ENCODE measurements at regions not wholly inside any gene's neighbourhood (a gene's known extent, or its start where the extent isn't known, plus 50 kb on each side); places are given as distances from the start of the nearest gene placed in this dataset.
"Not testable (repeated sequence)": the region's sequence is repeated elsewhere in the genome, so short reads cannot be mapped to it uniquely, and the experiment has no call there.

- no peak for DNase-seq (ENCODE audit: low read depth)
- no peak overlapping the region for H3K4me3 ChIP-seq (ENCODE audit: low read depth, low read length)
These were observed 1561.7 kb upstream of the SLC39A10 start for GRCh38 chr2:194095359-194095758.

DNA sequence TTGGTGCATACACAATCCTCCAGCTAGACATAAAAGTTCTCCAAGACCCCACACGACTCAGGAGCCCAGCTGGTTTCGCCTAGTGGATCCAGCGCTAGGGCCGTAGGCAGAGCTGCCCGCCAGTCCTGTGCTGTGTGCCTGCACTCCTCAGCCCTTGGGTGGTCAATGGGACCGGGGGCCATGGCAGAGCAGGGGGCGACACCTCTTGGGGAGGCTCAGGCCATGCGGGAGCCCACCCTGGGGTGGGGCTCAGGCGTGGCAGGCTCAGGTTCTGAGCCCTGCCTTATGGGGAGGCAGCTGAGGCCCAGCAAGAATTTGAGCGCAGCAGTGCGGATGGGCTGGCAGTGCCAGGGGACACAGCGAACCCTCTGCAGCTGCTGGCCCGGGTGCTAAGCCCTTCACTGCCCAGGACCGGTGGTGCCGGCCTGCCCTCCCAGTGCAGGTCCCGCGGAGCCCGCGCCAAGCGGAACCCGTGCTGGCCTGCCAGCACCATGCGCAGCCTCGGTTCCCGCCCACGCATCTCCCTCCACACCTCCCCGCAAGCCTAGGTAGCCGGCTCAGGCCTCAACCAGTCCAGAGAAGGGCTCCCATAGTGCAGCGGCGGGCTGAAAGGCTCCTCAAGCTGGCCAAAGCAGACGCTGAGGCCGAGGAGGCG, 1566.6 kb upstream of the SLC39A10 start:
- no peak for DNase-seq (ENCODE audit: low read depth)
- H3K4me3 ChIP-seq (ENCODE audit: low read depth, low read length): no peak overlapping the region

DNA sequence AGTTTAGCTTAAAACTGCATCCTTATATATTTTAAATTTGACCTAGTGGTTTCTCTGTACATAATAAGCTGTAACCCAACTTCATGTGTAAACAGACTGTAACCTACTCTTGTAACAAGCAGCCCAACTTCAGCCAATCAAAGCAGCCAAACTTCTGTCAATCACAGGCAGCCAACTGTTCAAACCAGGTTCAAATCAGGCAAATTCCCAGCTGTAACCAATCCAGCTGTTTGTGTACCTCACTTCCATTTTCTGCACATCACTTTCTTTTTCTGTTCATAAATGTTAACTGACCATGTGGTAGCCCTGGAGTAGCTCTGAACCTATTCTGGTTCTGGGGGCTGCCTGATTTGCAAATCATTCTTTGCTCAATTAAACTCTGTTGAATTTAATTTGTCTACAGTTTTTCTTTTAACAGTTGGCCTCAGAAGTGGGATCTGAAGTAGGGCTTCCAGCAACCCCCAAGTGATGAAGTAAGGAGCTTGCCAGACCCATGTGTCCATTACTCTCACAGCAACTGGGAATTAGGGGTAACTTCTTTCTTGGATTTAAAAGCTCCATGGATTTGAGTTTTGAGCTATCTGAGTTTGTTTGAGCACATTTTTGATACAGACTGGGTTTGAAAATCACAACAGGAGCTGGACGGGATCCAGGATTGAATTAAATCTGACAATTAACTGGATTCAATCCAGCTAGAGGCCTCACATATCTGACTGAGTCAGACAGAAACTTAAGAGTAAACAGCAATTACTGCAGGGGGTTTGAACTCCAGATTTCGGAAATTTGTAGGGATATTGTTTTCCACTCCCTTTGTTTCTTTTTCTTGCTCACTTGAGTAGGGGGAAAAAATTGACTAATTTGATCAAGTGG, 1569.7 kb upstream of the SLC39A10 start:
- peak; percentile 13 for DNase-seq (ENCODE audit: low read depth)
- H3K4me3 ChIP-seq (ENCODE audit: low read depth, low read length): no peak overlapping the region

- H3K4me3 ChIP-seq (ENCODE audit: low read depth, low read length): no peak overlapping the region
- DNase-seq (ENCODE audit: low read depth): no peak
These were observed 1570.9 kb upstream of the SLC39A10 start for GRCh38 chr2:194086129-194086528.

DNA sequence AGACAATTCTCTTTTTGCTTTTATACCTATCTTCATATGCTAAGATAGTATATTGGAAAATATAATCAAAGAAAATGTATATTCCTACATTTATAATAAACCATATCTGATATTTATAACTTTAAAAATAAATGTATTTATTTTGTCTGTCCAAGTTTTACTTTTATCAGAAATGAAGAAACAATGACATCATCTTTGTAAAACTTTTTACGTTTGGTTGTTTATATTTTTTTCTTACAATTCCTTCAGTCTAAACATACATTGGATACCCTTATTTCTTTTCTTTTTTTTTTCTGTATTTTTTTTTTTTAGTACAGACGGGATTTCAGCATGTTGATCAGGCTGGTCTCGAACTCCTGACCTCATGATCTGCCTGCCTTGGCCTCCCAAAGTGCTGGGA, 1577.0 kb upstream of the SLC39A10 start:
- no peak overlapping the region for H3K4me3 ChIP-seq (ENCODE audit: low read depth, low read length)
- no peak for DNase-seq (ENCODE audit: low read depth)

DNA sequence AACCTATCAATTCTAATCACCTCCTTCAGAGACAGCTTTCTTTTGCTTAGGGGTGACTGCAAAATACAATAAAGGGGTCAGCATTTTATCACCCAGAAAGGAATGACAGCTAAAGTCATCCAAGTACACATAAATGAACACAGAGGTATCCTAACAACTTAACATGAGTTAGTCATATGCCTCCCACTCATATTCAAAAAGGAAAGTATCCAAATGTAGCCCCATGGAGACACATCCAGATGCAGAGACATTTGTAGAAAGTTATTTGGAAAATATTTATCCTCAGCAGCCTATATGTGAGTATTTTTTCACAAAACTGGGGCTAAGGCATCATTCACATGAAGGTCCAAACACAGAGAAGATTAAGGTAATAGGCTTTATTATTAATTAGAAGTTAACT, 1579.7 kb upstream of the SLC39A10 start:
- H3K4me3 ChIP-seq (ENCODE audit: low read depth, low read length): no peak overlapping the region
- DNase-seq (ENCODE audit: low read depth): peak; percentile 19

GRCh38 chr2:194062401-194062800, 1594.6 kb upstream of the SLC39A10 start:
- no peak overlapping the region for H3K4me3 ChIP-seq (ENCODE audit: low read depth, low read length)
- DNase-seq (ENCODE audit: low read depth): no peak

DNA sequence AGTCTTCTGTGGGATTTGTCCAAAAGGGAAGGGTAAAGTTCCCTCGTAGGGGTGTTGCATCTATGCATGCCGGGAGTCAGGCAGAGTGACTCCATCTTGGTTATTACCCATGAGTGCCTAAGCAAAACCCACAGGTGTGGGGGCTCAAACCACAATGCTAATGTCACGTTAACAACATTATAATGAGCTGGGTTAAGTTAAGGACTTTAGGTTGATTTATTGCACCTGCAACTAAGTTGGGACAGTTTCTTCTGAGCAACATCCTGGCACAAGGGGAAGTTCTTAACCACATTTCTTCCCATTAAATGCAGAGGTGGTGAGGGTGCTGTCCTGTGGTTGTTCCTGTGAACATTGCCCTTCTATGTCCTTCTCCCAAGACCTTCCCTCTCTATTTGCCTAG, 1596.8 kb upstream of the SLC39A10 start:
- no peak overlapping the region for H3K4me3 ChIP-seq (ENCODE audit: low read depth, low read length)
- DNase-seq (ENCODE audit: low read depth): no peak

DNA sequence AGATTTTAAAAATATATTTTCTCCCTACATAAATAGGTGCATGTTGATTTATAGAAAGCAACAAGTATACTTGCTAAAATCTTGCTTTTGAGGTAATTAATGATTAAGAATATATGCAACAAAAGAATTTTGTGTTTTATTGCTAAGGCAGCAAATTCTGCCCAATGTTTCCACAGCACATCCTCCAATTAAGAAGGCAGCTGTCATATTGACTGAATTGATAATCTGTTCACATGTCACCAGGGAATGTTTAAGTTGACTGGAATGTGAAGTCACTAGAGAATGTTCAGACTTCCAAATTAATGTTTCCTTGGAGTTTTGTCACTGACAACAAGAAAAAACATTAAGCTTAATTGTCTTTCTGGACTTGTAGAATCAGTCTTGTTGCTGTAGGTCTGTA, 1602.7 kb upstream of the SLC39A10 start:
- no peak overlapping the region for H3K4me3 ChIP-seq (ENCODE audit: low read depth, low read length)
- no peak for DNase-seq (ENCODE audit: low read depth)

- H3K4me3 ChIP-seq (ENCODE audit: low read depth, low read length): no peak overlapping the region
- DNase-seq (ENCODE audit: low read depth): no peak
These were observed 1612.7 kb upstream of the SLC39A10 start for GRCh38 chr2:194044321-194044720.

- not testable (repeated sequence) for DNase-seq (ENCODE audit: low read depth)
These were observed 1635.9 kb upstream of the SLC39A10 start for GRCh38 chr2:194021130-194021529.

DNA sequence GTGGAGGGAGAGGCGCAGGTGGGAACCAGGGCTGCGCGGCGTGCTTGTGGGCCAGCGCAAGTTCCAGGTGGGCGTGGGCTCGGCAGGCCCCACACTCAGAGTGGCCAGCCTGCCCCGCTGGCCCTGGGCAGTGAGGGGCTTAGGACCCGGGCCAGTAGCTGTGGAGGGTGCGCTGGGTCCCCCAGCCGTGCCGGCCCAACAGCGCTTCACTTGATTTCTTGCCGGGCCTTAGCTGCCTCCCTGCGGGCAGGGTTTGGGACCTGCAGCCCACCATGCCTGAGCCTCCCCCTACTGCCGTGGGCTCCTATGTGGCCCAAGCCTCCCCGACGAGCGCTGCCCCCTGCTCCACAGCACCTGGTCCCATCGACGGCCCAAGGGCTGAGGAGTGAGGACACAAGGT, 1636.9 kb upstream of the SLC39A10 start:
- DNase-seq (ENCODE audit: low read depth): no peak
- no peak overlapping the region for H3K4me3 ChIP-seq (ENCODE audit: low read depth, low read length)

More at GRCh38 chr2:194021130-194021529, 1635.9 kb upstream of the SLC39A10 start:
- not testable (repeated sequence) for H3K4me3 ChIP-seq (ENCODE audit: low read depth, low read length)

GRCh38 chr2:194015751-194016150, 1641.3 kb upstream of the SLC39A10 start:
- H3K4me3 ChIP-seq (ENCODE audit: low read depth, low read length): no peak overlapping the region
- DNase-seq (ENCODE audit: low read depth): no peak

GRCh38 chr2:194014639-194015038, 1642.4 kb upstream of the SLC39A10 start:
- DNase-seq (ENCODE audit: low read depth): no peak

DNA sequence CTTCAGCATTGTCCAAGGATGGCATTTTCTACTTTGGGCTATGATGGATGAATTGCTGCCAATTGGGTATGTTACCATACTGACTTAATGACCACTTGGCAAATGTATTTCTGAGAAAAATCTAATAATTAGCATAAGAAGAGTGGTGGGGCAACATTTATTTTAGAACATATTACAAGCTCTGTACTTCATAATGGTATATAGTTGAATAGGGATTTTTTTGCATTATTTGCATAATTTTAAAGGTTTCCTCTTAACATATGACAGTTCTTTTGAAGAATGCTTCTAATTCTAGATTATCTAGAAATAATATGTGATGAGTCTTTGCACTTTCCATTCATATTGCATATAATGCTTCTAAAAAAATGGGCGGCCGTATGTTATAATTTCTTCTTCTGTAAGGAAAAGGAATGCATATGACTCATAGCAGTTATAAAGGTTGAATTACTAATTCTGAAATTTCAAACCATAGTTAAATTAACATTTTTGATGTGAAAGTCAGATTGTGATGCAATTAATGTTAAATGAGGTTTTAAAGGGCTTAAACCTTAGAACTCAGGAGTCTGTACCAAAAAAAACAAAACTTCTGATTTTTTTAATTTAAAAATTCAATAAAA, 1652.3 kb upstream of the SLC39A10 start:
- no peak overlapping the region for H3K4me3 ChIP-seq (ENCODE audit: low read depth, low read length)
- DNase-seq (ENCODE audit: low read depth): peak; percentile 6

More at GRCh38 chr2:194014639-194015038, 1642.4 kb upstream of the SLC39A10 start:
- H3K4me3 ChIP-seq (ENCODE audit: low read depth, low read length): no peak overlapping the region

DNA sequence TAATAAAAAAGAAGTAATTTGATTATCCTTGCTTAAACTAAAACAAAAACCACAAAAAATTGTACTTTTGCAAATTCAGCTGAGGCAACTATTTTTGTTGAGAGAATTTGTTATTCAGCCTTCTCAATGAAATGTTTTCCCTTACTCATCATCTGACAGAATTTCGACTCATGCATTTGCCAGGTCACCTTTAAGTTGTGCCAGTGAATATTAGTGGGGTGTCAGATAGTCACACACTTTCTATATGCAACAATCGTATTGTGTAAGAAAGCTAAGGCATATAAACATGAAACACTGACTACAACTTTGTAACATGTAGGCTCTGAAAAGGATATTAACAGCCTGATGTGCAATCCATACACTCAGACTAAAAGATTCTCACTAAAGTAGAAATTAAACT, 1653.1 kb upstream of the SLC39A10 start:
- peak; percentile 30 for DNase-seq (ENCODE audit: low read depth)
- H3K4me3 ChIP-seq (ENCODE audit: low read depth, low read length): no peak overlapping the region

DNA sequence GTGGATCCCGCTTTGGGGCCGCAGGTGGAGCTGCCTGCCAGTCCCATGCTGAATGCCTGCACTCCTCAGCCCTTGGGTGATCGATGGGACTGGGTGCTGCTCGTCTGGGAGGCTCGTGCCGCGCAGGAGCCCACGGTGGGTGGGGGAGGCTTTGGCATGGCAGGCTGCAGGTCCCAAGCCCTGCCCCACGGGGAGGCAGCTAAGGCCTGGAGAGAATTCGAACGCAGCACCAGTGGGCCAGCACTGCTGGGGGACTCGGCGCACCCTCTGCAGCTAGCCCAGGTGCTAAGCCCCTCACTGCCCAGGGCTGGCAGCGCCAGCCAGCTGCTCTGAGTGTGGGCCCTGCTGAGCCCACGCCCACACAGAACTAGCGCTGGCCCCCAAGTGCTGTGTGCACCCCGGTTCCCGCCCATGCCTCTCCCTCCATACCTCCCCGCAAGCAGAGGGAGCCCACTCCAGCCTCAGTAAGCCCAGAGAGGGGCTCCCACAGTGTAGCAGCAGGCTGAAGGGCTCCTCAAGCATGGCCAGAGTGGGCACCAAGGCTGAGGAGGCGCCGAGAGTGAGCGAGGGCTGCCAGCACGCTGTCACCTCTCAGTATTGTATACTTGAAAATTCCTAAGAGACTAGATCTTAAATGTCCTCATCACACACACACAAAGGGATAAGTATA, 1654.2 kb upstream of the SLC39A10 start:
- H3K4me3 ChIP-seq (ENCODE audit: low read depth, low read length): no peak overlapping the region
- DNase-seq (ENCODE audit: low read depth): no peak

- H3K4me3 ChIP-seq (ENCODE audit: low read depth, low read length): no peak overlapping the region
- DNase-seq (ENCODE audit: low read depth): no peak
These were observed 1666.2 kb upstream of the SLC39A10 start for GRCh38 chr2:193990868-193991267.

- DNase-seq (ENCODE audit: low read depth): no peak
- no peak overlapping the region for H3K4me3 ChIP-seq (ENCODE audit: low read depth, low read length)
These were observed 1667.4 kb upstream of the SLC39A10 start for GRCh38 chr2:193989645-193990044.

DNA sequence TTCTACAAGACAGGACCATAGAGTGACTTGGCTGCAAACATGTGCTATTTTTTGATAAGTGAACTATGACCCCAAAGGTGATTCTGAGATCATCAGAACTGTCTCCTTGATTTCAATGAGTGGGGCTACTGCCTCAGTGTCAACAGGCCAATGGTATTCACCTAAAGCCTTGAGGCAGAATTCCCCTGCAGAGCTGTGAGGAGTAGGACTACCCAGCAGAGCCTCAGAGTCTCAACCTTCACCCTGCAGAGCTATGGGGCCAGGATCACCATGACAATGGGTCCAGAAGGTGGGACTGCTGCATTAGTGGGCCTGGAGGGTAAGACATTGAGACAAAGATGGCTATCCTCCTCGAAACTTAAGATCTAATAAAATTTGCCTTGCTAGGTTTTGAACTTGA, 1668.2 kb upstream of the SLC39A10 start:
- no peak for DNase-seq (ENCODE audit: low read depth)
- no peak overlapping the region for H3K4me3 ChIP-seq (ENCODE audit: low read depth, low read length)

All from skeletal muscle cell (primary cell).